HG03175 (cell line): ENCODE measurements at regions not wholly inside any gene's neighbourhood (a gene's known extent, or its start where the extent isn't known, plus 50 kb on each side); places are given as distances from the start of the nearest gene placed in this dataset.
A peak's percentile ranks its signal among the peaks of the same experiment; 100 is the strongest.
"Not testable (repeated sequence)": the region's sequence is repeated elsewhere in the genome, so short reads cannot be mapped to it uniquely, and the experiment has no call there.

ENCODE experiments used
- ATAC-seq: cut with Tn5 transposase; IDR thresholded peaks from one replicate; pipeline ENCODE4 v1.9.1; 2021; ENCODE audit warnings: mild to moderate bottlenecking, moderate library complexity; ENCODE audit not compliant: unreplicated experiment

GRCh38 chrX:1060562-1060960, 151.9 kb downstream of the CRLF2 start:
- no peak for ATAC-seq

- ATAC-seq = no peak
Measured at GRCh38 chrX:1059576-1060561, 152.6 kb downstream of the CRLF2 start.

DNA sequence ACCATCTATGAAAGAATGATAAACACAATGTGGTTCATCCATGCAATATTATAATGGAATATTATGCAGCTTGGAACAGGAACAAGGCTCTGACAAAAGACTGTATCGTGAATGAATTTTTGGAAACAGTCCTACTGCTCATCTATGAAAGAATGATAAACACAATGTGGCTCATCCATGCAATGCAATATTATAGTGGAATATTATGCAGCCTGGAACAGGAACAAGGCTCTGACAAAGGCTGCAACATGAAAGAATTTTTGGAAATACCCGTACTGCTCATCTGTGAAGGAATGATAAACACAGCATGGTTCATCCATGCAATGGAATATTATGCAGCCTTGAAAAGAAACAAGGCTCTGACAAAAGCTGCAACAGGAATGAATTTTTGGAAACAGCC, 158.8 kb downstream of the CRLF2 start:
- ATAC-seq = not testable (repeated sequence)

DNA sequence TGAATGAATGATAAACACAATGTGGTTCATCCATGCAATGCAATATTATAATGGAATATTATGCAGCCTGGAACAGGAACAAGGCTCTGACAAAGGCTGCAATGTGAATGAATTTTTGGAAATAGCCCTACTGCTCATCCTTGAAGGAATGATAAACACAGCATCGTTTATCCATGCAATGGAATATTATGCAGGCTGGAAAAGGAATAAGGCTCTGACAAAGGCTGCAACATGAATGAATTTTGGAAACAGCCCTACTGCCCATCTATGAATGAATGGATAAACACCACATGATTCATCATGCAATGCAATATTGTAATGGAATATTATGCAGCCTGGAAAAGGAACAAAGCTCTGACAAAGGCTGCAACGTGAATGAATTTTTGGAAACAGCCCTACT, 159.4 kb downstream of the CRLF2 start:
- no peak for ATAC-seq

GRCh38 chrX:1052021-1052420, 160.4 kb downstream of the CRLF2 start:
- no peak for ATAC-seq

DNA sequence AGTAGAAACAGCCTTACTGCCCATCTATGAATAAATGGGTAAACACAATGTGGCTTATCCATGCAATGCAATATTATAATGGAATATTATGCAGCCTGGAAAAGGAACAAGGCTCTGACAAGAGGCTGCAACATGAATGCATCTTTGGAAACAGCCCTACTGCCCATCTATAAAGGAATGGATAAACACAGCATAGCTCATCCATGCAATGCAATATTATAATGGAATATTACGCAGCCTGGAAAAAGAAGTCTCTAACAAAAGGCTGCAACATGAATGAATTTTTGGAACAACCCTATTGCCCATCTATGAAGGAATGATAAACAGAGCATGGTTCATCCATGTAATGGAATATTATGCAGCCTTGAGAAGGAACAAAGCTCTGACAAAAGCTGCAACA, 161.0 kb downstream of the CRLF2 start:
- no peak for ATAC-seq

DNA sequence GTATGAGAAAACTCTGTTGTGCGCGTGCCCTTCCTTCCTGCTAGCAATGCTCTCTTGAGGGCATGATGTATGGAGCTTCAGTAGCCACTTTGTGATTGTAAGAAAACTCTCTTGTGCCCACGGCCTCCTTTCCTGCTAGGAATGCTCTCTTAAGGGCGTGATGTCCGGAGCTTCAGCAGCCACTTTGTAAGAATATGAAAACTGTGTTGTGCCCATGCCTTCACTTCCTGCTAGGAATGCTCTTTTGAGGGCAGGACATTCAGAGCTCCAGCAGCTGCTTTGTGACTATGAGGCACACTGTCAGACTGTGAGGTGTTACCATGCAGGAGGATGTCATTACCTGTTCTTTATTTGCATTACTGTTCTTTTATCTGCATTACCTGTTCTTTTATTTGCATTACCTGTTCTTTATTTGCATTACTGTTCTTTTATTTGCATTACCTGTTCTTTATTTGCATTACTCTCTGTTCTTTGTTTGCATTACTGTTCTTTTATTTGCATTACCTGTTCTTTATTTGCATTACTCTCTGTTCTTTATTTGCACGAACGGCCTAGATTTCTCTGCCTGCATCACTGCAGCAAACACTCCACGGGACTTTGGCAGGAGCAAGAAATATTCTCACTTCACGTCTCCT, 166.7 kb downstream of the CRLF2 start:
- no peak for ATAC-seq

DNA sequence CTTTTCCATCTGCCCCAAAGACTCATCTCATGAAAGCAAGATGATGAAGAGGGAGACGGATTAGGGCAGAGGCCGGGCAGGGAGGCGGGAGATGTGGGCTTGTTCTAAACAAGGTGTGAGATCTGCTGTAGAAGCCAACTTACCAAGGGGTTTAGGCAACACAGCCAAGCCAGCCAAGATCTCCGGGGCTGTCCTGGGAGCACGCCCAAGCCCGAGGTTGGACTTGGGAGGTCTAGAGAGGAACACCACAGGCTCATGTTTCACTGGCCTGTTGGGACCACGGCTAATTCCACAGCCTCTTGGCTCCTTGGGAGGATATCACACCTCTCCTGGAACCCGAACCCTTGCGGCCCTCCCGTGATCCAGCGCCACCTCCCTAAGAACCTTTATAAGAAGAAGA, 171.4 kb downstream of the CRLF2 start:
- ATAC-seq = no peak

GRCh38 chrX:1035931-1036330, 176.5 kb downstream of the CRLF2 start:
- ATAC-seq = not testable (repeated sequence)

DNA sequence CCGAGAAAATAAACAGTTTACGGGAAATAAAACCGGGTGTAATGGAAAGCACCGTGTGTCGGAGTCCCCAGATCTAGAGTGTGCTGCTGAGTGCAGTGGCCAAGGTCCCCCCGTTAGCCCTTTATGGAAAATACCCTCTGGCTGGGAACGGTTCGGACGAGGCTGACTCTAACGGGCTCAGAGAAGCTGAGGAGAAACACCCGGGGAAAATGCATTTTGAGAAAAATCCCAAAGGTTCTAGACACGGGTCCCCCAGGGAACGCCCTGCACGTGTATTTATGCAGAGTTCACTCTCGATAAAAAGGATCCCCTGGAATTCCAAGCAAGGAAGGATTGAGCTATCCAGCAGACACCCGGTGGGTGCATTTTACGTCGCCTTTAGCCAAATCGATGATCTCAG, 177.2 kb downstream of the CRLF2 start:
- ATAC-seq = no peak

GRCh38 chrX:1034717-1035116, 177.7 kb downstream of the CRLF2 start:
- no peak for ATAC-seq

DNA sequence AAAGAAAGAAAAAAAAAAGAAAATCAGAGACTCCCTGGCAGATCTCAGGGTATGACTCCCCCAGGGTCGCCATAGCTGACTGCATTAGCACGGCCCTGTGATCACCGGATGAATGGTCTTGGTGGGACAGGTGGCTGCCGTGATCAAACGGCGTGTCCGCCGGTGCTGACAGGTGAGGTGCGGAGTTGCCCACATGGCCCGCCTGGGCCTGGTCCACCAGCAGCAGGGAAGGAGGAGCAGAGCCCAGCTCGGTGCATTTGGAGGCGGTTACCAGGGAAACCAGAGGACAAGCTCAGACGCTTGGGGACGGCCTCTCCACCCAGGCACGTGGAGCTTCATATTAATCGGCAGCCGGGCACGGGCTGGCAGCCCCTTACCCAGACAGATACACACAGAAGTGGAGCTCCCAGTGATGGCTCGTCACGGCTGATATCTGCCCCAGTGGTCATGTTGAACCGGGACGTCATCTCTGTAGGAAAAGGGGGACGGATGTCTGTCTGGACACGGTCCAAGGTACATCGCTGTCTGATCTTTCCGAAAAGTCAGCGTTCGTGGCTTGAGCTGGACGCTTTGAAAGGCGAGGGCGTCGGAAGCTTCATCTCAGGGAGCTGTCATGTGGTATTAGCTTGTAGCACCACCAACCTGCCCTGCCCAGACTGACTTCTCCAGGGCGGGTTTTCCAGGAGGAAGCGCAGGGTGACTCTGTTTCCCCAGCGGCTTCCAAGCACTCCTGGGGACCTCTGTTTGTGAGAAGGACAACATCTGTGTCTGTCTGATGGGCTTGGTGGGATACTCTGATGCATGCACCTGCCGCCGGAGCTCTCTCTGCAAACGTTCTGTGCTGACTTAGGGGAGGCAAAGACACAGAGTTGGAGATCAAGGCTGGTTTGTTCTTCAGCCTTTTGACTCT, 180.7 kb downstream of the CRLF2 start:
- ATAC-seq = no peak

GRCh38 chrX:1029494-1029893, 183.0 kb downstream of the CRLF2 start:
- ATAC-seq = no peak

DNA sequence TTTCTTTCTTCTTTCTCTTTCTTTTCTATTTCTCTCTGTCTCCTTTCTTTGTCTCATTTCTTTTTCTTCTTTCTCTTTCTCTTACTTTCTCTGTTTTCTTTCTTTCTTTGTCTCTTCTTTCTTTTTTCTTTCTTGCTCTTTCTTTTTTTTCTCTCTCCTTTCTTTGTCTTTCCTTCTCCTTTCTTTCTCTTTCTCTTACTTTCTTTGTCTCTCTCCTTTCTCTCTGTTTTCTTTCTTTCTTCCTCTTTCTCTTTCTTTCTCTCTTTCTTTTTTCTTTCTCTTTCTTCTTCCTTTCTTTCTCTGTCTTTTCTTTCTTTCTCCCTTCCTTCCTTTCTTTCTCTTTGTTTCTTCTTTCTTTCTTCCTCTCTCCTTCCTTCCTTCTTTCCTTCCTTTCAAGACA, 184.8 kb downstream of the CRLF2 start:
- no peak for ATAC-seq

DNA sequence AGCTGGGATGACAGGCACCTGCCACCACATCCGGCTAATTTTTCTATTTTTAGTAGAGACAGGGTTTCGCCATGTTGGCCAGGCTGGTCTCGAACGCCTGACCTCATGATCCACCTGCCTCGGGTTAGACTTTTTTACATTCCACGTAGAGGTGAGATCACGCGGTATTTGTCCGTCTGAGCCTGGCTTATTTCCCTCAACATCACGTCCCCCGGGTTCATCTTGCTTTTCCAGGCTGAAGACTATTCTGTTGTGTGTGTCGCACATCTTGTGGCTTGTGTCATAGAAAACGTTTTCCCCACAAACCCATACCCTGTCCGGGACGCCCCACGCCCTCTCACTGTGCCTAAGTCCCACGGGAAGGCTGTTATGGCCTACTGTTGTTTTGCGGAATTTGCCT, 185.3 kb downstream of the CRLF2 start:
- ATAC-seq = peak; percentile 54

DNA sequence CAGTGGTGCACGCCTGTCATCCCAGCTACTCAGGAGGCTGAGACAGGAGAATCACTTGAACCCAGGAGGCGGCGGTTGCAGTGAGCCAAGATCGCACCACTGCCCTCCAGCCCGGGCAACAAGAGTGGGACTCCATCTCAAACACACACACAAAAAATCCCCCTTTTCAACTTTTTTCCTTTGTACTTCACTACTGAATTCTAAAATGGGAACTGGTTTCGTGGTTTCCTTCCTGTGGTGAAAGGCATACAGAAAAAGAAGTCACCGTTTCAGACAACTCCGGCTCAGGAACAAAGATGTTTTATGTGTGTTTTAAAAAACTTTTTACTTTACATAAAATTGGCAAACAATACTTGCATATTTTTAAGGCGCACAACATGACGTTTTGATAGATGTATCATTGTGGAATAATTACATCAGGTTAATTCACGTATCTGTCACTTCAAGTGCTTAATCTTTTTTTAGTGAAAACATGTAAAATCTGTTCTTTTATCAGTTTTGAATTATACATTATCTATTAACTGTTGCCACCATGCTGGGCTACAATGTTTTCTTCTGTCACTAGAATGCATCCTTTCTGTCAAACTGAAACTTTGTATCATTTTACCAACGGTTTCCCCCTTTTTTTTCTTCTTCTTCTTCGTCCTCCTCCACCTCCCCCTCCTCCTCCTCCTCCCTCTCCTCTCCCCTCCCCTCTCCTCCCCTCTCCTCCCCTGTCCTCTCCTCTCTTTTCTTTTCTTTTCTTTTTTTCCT, 186.0 kb downstream of the CRLF2 start:
- ATAC-seq = peak; percentile 65

GRCh38 chrX:1025413-1025812, 187.0 kb downstream of the CRLF2 start:
- no peak for ATAC-seq

DNA sequence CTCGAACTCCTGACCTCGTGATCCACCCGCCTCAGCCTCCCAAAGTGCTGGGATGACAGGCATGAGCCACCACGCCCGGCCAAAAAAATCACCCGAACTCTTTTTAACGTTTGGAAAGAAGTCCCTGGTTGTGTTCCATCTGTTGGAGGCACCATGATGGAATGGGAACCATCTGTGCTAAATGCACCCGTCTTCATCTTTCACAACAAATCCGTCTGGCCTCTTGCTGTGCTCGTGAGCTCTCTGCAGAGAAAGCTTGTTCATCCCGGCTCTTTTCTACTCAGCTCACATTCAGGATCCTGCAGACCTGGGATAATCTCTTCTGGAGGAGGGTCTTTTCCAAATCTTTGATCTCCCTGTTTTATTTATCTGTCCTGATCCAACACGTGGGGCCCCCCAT, 188.8 kb downstream of the CRLF2 start:
- ATAC-seq = no peak

DNA sequence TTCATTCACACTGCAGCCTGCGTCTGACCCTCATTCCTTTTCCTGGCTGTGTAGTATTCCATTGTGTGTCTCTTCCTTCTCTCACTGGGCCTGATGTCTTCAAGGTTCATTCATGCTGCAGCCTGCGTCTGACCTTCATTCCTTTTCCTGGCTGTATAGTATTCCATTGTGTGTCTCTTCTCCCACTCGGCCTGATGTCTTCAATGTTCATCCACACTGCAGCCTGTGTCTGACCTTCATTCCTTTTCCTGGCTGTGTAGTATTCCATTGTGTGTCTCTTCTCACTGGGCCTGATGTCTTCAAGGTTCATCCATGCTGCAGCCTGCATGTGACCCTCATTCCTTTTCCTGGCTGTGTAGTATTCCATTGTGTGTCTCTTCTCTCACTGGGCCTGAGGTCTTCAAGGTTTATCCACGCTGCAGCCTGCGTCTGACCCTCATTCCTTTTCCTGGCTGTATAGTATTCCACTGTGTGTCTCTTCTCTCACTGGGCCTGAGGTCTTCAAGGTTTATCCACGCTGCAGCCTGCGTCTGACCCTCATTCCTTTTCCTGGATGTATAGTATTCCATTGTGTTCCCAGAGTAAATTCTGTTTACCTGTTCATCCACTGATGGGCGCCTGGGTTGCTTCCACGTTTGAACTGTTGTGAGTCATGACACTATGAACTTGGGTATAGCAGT, 191.0 kb downstream of the CRLF2 start:
- not testable (repeated sequence) for ATAC-seq

- ATAC-seq = no peak
Measured at GRCh38 chrX:1020634-1021166, 191.7 kb downstream of the CRLF2 start.
